Skeletal muscle tissue (tissue), 3 donors: ENCODE measurements at regions not wholly inside any gene's neighbourhood (a gene's known extent, or its start where the extent isn't known, plus 50 kb on each side); places are given as distances from the start of the nearest gene placed in this dataset.

Source experiments
- H3K27ac ChIP-seq: one replicate; pipeline ENCODE4 v1.7.0; 2013; ENCODE audit warnings: mild to moderate bottlenecking, low read depth, low read length, inconsistent platforms
- H3K27me3 ChIP-seq, 3 donors: one replicate each; pipeline ENCODE4 v1.7.0; 2013; ENCODE audit warnings: low read length in 3 of 3; ENCODE audit not compliant: control insufficient read depth in 3 of 3, insufficient read depth in 3 of 3
- H3K36me3 ChIP-seq, 3 donors: one replicate each; pipeline ENCODE4 v1.7.0; 2013; ENCODE audit warnings: low read length in 3 of 3; ENCODE audit not compliant: control insufficient read depth in 3 of 3, insufficient read depth in 3 of 3
- H3K4me1 ChIP-seq, 3 donors: one replicate each; pipeline ENCODE4 v1.7.0; 2013; ENCODE audit warnings: low read length in 3 of 3, mild to moderate bottlenecking in 3 of 3; ENCODE audit not compliant: control insufficient read depth in 3 of 3, insufficient read depth in 3 of 3
- H3K4me3 ChIP-seq, 3 donors: one replicate each; pipeline ENCODE4 v1.7.0; 2013; ENCODE audit warnings: low read length in 3 of 3
- H3K9ac ChIP-seq, 3 donors: one replicate each; pipeline ENCODE4 v1.7.0; 2013; ENCODE audit warnings: low read length in 3 of 3, mild to moderate bottlenecking in 3 of 3, moderate library complexity in 2 of 3, low read depth in 1 of 3
- H3K9me3 ChIP-seq, 3 donors: one replicate each; pipeline ENCODE4 v1.7.0; 2013; ENCODE audit warnings: low read length in 3 of 3; ENCODE audit not compliant: control insufficient read depth in 3 of 3
- donor health status: Osteomylitis.

DNA sequence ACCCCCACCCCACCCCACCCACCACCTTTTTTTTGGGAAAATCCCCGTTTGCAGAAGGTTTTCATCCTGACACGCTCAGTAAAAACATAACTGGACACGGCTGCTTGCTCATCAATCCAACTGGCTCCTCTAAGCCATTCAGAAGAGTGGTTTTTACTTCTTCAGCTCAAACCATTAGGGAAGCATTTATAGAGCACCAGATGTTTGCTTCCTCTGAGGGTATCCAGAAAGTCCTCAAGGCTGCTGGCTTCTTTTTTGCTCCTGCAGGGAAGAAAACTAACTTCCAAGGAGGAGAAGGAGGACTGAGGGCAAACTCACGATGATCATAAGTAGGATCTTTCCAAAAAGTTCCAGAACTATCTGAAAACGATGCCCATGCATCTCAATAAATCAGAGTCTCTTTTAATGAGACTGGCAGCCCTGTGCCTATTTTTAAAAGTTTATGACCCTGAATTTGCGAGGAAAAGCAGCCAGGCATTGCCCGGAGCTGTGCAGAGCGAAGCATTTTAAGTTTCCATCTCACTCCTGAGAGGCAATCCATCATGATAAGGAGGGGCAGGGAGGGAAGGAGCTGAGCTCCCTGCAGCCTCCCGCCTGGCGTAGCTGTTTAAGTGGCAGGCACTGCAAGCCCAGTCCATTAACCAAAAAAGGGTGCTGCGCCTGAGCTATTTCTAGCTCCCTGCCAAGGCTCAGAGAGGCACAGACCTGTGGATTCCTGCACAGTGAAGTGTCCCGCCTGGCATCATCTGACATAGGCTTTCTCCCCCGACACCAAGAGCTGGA, 146.3 kb upstream of the FOXF1 start:
- no peak overlapping the region for H3K4me3 ChIP-seq
- no peak overlapping the region for H3K9ac ChIP-seq
- peaks cover 7 to 55% (median 37%) of the 10 kb centered on the region in 3 donors for H3K27me3 ChIP-seq
- H3K4me1 ChIP-seq = no peaks in the 10 kb centered on the region
- no peaks in the 10 kb centered on the region for H3K9me3 ChIP-seq
- H3K36me3 ChIP-seq = no peaks in the 10 kb centered on the region
- H3K27ac ChIP-seq = no peak overlapping the region

DNA sequence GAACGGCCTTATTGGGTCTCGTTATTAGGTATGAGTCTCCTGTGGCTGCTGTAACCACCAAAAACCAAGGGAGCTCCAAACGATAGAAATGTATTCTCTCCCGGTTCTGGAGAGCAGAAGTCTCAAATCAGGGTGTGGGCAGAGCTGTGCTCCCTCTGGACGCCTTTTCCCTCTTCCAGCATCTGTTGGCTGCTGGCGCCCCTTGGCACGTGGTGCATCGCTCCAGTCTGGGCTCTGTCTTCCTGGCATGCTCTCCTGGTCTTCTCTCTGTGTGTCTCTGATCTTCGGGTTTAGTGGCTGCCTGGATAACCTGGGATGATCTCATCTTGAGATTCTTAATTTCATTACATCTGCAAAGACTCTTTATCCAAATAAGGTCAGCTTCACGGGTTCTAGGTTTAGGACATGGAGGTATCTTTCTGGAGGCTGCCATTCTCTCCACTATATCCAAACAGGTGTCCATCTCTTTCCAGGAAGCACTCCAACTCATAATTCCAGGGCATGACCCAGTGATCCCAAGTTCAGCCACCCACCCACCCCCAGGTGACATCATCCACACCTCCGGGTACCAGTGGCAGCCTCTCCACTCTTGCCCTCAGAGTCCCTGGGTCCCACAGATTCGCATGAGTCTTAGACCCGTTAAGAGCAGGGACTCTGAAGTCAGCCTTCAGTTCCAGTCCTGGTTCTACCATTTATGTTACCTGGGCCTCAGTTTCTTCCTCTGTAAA, 145.5 kb upstream of the FOXF1 start:
- Histone ChIP-seq H3K36me3 (no peaks in the 10 kb centered on the region), H3K4me1 (no peaks in the 10 kb centered on the region), H3K27ac (no peak overlapping the region), H3K9ac (no peak overlapping the region), H3K27me3 (peaks cover under 1 to 49% (median 34%) of the 10 kb centered on the region in 3 donors), H3K9me3 (no peaks in the 10 kb centered on the region), H3K4me3 (no peak overlapping the region)

DNA sequence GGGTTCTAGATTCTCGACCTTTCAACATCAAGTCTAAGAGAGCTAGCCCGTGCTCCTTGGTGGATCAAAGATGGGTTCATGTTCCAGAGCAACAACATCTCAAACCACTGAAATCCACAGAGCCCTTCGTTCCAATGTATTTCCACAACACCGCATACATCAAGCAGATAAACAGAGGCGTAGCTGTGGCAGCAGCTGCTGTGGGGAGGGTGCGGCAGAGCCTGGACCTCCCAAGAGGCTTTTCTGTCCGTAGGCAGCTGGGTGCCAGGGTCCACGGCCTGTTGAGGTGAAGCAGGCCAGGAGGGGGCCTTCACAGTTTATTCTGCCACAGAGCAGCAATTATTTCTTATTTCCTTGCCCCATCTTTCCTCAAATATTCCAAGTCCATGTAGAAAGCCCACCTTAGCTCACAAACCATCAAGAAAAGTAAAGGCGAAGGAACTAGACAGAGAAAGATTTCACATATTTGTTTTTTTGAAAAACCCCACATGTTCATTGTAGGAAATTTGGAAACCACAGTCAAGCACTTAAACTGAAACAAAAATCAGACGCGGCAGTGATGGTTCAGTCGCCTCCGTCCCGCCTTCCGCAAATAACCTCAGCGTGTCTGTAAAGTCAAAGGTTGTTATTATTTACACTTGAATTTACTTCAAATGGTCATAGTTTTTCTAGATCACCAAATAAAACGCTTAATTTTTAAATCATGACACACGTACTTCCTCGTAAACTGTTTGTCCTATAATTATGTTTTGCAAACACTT, 144.6 kb upstream of the FOXF1 start:
- Histone ChIP-seq H3K9ac (no peak overlapping the region), H3K4me3 (no peak overlapping the region), H3K36me3 (no peaks in the 10 kb centered on the region), H3K27ac (no peak overlapping the region), H3K9me3 (no peaks in the 10 kb centered on the region), H3K27me3 (peaks cover 0 to 46% (median 28%) of the 10 kb centered on the region in 3 donors), H3K4me1 (no peaks in the 10 kb centered on the region)

DNA sequence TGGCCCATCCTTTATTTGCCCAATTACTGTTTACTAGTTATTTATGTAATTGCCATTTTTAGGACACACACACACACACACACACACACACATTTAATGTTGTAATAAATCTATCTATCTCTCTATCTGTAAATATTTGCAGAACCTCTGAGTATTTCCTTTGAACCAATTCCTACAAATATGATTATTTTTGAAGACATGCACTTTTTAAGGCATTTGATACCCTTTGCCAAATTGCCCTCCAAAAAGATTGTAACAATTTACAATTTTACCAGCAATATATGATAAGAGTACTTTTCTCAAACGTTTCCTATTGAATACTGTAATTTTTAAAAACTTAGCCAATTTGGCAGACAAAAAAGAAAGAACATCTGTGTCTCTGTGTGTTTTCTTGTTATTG, 143.8 kb upstream of the FOXF1 start:
- no peak overlapping the region for H3K4me3 ChIP-seq
- H3K27ac ChIP-seq = no peak overlapping the region
- no peaks in the 10 kb centered on the region for H3K9me3 ChIP-seq
- peaks cover 0 to 49% (median 27%) of the 10 kb centered on the region in 3 donors for H3K27me3 ChIP-seq
- H3K4me1 ChIP-seq = no peaks in the 10 kb centered on the region
- no peak overlapping the region for H3K9ac ChIP-seq
- no peaks in the 10 kb centered on the region for H3K36me3 ChIP-seq

DNA sequence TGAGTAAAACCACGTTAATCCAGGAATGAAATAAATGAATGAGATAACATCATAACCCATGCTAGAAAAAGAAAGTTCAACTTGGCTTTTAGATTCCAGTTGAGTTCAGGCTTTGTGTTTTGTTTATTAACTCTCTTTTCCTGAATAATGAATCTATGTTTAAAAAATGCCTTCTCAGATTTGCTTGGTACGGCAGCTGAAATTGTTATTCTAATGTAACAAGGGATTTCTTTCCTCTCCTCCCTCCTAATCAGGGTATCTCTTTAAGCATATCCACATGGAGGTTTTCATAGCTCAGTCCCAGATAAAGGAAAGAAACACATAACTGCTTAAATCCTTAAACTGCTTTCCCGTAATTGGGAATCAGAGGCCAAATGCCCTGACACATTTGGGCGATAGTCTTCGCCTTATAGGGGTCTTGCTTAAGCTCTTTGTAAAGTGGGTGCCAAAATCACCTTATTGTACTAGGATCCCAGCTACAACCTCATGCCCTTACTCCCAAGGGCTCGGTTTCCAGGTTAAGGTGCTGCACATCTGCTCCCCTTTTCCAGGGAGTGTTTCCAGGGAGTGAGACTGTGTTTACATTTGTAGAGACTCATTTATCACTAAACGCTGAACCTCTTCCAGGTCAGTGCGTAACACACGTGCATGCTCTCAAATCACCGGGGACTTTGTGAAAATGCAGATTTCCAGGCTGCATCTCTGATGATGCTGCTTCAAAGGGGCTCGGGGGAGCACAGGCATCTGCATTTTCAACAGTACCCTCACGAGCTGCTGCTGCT, 142.8 kb upstream of the FOXF1 start:
- Histone ChIP-seq H3K27ac (no peak overlapping the region), H3K4me3 (no peak overlapping the region), H3K9ac (no peak overlapping the region), H3K27me3 (peaks cover 6 to 50% (median 28%) of the 10 kb centered on the region in 3 donors), H3K4me1 (no peaks in the 10 kb centered on the region), H3K9me3 (peaks cover 0 to 3% (median 0%) of the 10 kb centered on the region in 3 donors), H3K36me3 (no peaks in the 10 kb centered on the region)

DNA sequence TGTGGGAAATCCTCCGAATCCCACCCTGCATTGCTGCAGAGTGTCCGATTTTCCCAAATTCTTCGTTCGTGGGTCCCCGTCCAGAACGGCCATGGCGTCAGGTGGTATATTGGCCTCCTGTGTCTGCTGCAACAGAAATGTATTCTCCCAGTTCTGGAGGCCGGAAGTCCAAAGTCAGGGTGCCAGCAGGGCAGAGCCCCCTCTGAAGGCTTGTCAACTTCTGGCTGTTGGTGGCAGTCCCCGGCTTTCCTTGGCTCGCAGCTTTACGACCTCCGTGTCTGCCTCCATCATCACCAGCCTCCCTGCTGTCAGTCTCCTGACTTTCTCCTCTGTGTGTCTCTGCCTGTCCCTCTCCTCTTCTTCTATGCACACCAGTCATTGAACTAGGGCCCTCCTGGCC, 142.1 kb upstream of the FOXF1 start:
- Histone ChIP-seq H3K4me1 (no peaks in the 10 kb centered on the region), H3K4me3 (no peak overlapping the region), H3K9me3 (peaks cover 0 to 3% (median 0%) of the 10 kb centered on the region in 3 donors), H3K27ac (no peak overlapping the region), H3K36me3 (no peaks in the 10 kb centered on the region), H3K9ac (no peak overlapping the region), H3K27me3 (peaks cover 6 to 48% (median 26%) of the 10 kb centered on the region in 3 donors)

DNA sequence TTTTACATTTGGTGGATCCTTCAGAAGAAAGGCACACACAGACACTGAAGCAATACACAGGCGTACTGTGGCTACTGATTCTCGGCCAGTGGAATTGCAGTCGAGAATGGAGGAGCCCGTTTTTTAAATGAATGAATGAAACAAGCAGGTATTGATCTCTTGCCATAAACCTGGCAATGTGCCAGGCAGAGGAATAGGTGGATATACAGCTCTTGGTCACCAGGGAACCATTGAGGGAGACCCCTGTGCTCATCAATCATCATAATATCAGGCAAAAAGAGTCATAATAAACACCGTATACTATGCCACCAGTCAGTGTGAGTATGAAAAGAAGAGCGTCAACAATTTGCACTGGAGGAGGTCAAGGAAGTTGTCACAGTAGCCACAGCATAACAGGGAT, 140.3 kb upstream of the FOXF1 start:
- Histone ChIP-seq H3K9me3 (peaks cover 2 to 8% (median 3%) of the 10 kb centered on the region in 3 donors), H3K27me3 (peaks cover 6 to 40% (median 21%) of the 10 kb centered on the region in 3 donors), H3K4me1 (no peaks in the 10 kb centered on the region), H3K36me3 (no peaks in the 10 kb centered on the region), H3K4me3 (no peak overlapping the region), H3K27ac (no peak overlapping the region), H3K9ac (no peak overlapping the region)

DNA sequence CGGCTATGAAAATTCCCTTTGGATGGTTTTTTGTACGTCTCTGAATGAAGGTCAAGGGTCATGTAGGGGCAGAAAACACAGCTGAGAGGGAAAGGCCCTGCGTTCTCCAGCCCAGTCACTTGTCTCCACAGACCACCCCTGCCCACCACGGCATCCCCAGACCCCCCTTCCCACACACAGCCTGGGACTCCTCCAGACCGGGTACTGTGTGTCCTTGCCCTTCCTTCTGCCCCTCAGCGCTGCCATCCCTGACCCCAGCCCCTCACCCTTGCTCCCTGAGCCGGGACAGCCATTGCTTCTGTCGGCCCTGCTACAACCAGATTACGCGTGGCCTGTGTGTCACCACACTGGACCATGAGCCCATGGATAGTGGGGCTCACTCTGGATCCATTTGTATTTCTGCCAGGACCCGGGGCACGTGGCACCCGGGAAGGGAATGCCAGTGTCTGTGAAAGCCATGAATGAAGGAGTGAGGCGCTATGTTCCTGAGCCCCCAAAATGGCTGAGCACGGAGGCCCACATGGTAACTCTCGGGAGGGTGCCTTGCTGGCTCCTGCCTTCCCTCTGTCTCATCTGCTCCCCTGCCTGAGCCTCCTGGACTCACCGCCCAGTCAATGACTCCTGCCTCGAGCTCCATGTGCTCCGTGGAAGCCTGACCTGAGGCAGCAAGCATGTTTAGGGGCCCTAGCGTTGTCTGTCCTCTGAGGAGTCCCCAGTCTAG, 139.1 kb upstream of the FOXF1 start:
- Histone ChIP-seq H3K36me3 (no peaks in the 10 kb centered on the region), H3K27ac (no peak overlapping the region), H3K9me3 (peaks cover 2 to 8% (median 3%) of the 10 kb centered on the region in 3 donors), H3K4me3 (no peak overlapping the region), H3K4me1 (no peaks in the 10 kb centered on the region), H3K27me3 (peaks cover 6 to 35% (median 20%) of the 10 kb centered on the region in 3 donors), H3K9ac (no peak overlapping the region)

DNA sequence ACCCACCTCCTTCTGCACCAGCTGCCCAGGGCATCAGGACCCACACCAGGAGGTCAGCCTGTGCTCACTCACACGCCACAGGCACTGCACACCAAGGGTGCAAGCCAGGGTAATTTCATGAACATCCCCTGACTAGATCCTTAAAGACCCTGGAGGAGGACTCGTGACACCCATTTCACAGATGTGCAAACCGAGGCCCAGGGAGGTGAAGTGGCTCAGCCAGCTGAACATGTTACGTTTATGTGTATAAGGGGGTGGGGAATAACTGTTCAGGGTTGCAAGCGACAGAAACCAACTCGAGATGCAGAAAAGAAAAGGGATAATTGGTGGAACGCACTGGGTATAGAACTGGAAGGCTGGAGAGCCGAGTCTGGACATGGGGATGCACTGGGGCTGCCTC, 138.1 kb upstream of the FOXF1 start:
- Histone ChIP-seq H3K4me3 (no peak overlapping the region), H3K9ac (no peak overlapping the region), H3K36me3 (no peaks in the 10 kb centered on the region), H3K4me1 (no peaks in the 10 kb centered on the region), H3K9me3 (peaks cover 3 to 11% (median 6%) of the 10 kb centered on the region in 3 donors), H3K27ac (no peak overlapping the region), H3K27me3 (peaks cover 6 to 35% (median 20%) of the 10 kb centered on the region in 3 donors)
